Osteoblast (primary cell): ENCODE measurements at regions not wholly inside any gene's neighbourhood (a gene's known extent, or its start where the extent isn't known, plus 50 kb on each side); places are given as distances from the start of the nearest gene placed in this dataset.
A peak's percentile ranks its signal among the peaks of the same experiment; 100 is the strongest.

Source experiments
- DNase-seq: peaks from one replicate; pipeline ENCODE4 v3.0.0; 2011; ENCODE audit warnings: low spot score, mixed read lengths; ENCODE audit not compliant: insufficient read length; ENCODE audit errors: missing footprints
- H2AFZ ChIP-seq: 2 replicates; pipeline ENCODE4 v1.6.0; 2011; ENCODE audit warnings: mild to moderate bottlenecking, low read length
- H3K27ac ChIP-seq: 2 replicates; pipeline ENCODE4 v1.5.1; 2011; ENCODE audit warnings: mild to moderate bottlenecking, low read depth, low read length, moderate library complexity
- H3K27me3 ChIP-seq: 2 replicates; pipeline ENCODE4 v1.6.0; 2012; ENCODE audit warnings: mild to moderate bottlenecking, control low read depth, inconsistent platforms, low read length, moderate library complexity; ENCODE audit not compliant: insufficient read depth
- H3K36me3 ChIP-seq: 2 replicates; pipeline ENCODE4 v1.5.1; 2011; ENCODE audit warnings: mild to moderate bottlenecking, low read length, control low read depth, moderate library complexity; ENCODE audit not compliant: insufficient read depth
- H3K4me1 ChIP-seq: 2 replicates; pipeline ENCODE4 v1.5.1; 2011; ENCODE audit warnings: mild to moderate bottlenecking, low read length, control low read depth, moderate library complexity; ENCODE audit not compliant: insufficient read depth
- H3K4me2 ChIP-seq: 2 replicates; pipeline ENCODE4 v1.6.0; 2011; ENCODE audit warnings: mild to moderate bottlenecking, low read length; ENCODE audit not compliant: insufficient read depth
- H3K4me3 ChIP-seq: fragments of 200-600 bp; sonication (generic); 3 replicates; pipeline ENCODE4 v1.5.1; 2012; ENCODE audit warnings: mild to moderate bottlenecking, low read length, inconsistent platforms; ENCODE audit not compliant: insufficient read depth
- H3K79me2 ChIP-seq: 2 replicates; pipeline ENCODE4 v1.6.0; 2012; ENCODE audit warnings: mild to moderate bottlenecking, low read length, control low read depth, inconsistent platforms; ENCODE audit not compliant: insufficient read depth
- H3K9me3 ChIP-seq: 2 replicates; pipeline ENCODE4 v1.5.1; 2011; ENCODE audit warnings: low read depth, low read length, control low read depth
- H4K20me1 ChIP-seq: 2 replicates; pipeline ENCODE4 v1.6.0; 2012; ENCODE audit warnings: mild to moderate bottlenecking, low read length, control low read depth; ENCODE audit not compliant: insufficient read depth
- TF ChIP-seq, protein P1 (sequence below): IDR thresholded peaks from 2 replicates; pipeline ENCODE4 v1.5.1; 2011; ENCODE audit warnings: mild to moderate bottlenecking, low read depth, low read length, moderate library complexity; ENCODE audit errors: extremely low read depth

GRCh38 chr4:154049457-154050181, 260.7 kb upstream of the SFRP2 start:
- Histone ChIP-seq H3K4me1 (no peaks in the 10 kb centered on the region), H3K36me3 (no peaks in the 10 kb centered on the region), H3K27me3 (no peaks in the 10 kb centered on the region), H3K9me3 (no peaks in the 10 kb centered on the region), H3K4me2 (no peak overlapping the region), H2AFZ (no peak overlapping the region), H3K4me3 (no peak overlapping the region), H3K27ac (no peak overlapping the region), H3K79me2 (no peaks in the 10 kb centered on the region), H4K20me1 (no peaks in the 10 kb centered on the region)
- TF ChIP-seq, protein P1, sequence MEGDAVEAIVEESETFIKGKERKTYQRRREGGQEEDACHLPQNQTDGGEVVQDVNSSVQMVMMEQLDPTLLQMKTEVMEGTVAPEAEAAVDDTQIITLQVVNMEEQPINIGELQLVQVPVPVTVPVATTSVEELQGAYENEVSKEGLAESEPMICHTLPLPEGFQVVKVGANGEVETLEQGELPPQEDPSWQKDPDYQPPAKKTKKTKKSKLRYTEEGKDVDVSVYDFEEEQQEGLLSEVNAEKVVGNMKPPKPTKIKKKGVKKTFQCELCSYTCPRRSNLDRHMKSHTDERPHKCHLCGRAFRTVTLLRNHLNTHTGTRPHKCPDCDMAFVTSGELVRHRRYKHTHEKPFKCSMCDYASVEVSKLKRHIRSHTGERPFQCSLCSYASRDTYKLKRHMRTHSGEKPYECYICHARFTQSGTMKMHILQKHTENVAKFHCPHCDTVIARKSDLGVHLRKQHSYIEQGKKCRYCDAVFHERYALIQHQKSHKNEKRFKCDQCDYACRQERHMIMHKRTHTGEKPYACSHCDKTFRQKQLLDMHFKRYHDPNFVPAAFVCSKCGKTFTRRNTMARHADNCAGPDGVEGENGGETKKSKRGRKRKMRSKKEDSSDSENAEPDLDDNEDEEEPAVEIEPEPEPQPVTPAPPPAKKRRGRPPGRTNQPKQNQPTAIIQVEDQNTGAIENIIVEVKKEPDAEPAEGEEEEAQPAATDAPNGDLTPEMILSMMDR, result no peak
- peak; percentile 73 for DNase-seq

DNA sequence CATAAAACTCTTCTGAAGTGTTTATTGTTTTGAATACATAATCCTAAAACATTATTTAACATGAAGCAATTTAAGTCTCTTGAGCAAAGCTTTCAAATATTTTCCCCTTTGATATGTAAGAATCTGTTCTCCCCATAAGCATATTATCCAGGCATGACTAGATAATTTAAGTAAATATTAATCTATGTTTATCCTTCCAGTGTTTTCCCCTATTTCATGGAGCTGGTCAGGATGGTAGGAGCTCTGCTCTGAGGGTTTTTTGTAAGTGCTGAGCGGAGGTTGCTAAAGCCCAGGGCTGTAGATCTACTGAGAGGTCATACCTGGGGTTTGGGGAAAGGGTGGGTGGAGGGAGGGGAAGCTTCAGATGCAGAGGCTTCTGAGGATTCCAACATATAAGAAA, 258.9 kb upstream of the SFRP2 start:
- DNase-seq, result no peak
- Histone ChIP-seq H3K79me2 (no peaks in the 10 kb centered on the region), H3K4me2 (no peak overlapping the region), H4K20me1 (no peaks in the 10 kb centered on the region), H3K27ac (no peak overlapping the region), H3K4me1 (no peaks in the 10 kb centered on the region), H2AFZ (no peak overlapping the region), H3K9me3 (no peaks in the 10 kb centered on the region), H3K4me3 (no peak overlapping the region), H3K36me3 (no peaks in the 10 kb centered on the region), H3K27me3 (no peaks in the 10 kb centered on the region)
- TF ChIP-seq, protein P1, result no peak

GRCh38 chr4:154044742-154045485, 256.0 kb upstream of the SFRP2 start:
- Histone ChIP-seq H3K27ac (no peak overlapping the region), H3K9me3 (no peaks in the 10 kb centered on the region), H3K4me3 (no peak overlapping the region), H3K79me2 (no peaks in the 10 kb centered on the region), H3K4me1 (no peaks in the 10 kb centered on the region), H3K27me3 (no peaks in the 10 kb centered on the region), H3K4me2 (no peak overlapping the region), H2AFZ (no peak overlapping the region), H4K20me1 (no peaks in the 10 kb centered on the region), H3K36me3 (no peaks in the 10 kb centered on the region)
- DNase-seq, result no peak
- TF ChIP-seq, protein P1, result no peak

- Histone ChIP-seq H2AFZ (no peak overlapping the region), H3K36me3 (no peaks in the 10 kb centered on the region), H3K4me2 (no peak overlapping the region), H4K20me1 (no peaks in the 10 kb centered on the region), H3K4me3 (no peak overlapping the region), H3K79me2 (no peaks in the 10 kb centered on the region), H3K4me1 (no peaks in the 10 kb centered on the region), H3K27me3 (no peaks in the 10 kb centered on the region), H3K9me3 (no peaks in the 10 kb centered on the region), H3K27ac (no peak overlapping the region)
- DNase-seq, result no peak
- TF ChIP-seq, protein P1, result no peak
These were observed 255.2 kb upstream of the SFRP2 start for GRCh38 chr4:154044108-154044531.
